ENCODE measurements at regions not wholly inside any gene's neighbourhood (a gene's known extent, or its start where the extent isn't known, plus 50 kb on each side); places are given as distances from the start of the nearest gene placed in this dataset.

- no peak for DNase-seq
These were observed 237.3 kb downstream of the TMEM167A start for GRCh38 chr5:82839881-82840280.

- no peak for DNase-seq
These were observed 241.7 kb downstream of the TMEM167A start for GRCh38 chr5:82835488-82835887.

- DNase-seq, result no peak
These were observed 243.0 kb downstream of the TMEM167A start for GRCh38 chr5:82834151-82834550.

- no peak for DNase-seq
These were observed 243.9 kb downstream of the TMEM167A start for GRCh38 chr5:82833277-82833676.

- no peak for DNase-seq
These were observed 244.7 kb downstream of the TMEM167A start for GRCh38 chr5:82832445-82832844.

GRCh38 chr5:82828211-82828610, 249.0 kb downstream of the TMEM167A start:
- DNase-seq, result no peak

GRCh38 chr5:82827651-82828050, 249.5 kb downstream of the TMEM167A start:
- no peak for DNase-seq

- DNase-seq, result no peak
These were observed 254.6 kb downstream of the TMEM167A start for GRCh38 chr5:82822634-82822927.

- no peak for DNase-seq
These were observed 255.2 kb downstream of the TMEM167A start for GRCh38 chr5:82821846-82822633.

- DNase-seq, result no peak
These were observed 256.0 kb downstream of the TMEM167A start for GRCh38 chr5:82820961-82821845.

GRCh38 chr5:82820188-82820587, 257.0 kb downstream of the TMEM167A start:
- no peak for DNase-seq

GRCh38 chr5:82817897-82818676, 259.1 kb downstream of the TMEM167A start:
- no peak for DNase-seq

GRCh38 chr5:82816926-82817325, 260.3 kb downstream of the TMEM167A start:
- DNase-seq, result no peak

GRCh38 chr5:82815871-82816270, 261.3 kb downstream of the TMEM167A start:
- no peak for DNase-seq

- no peak for DNase-seq
These were observed 263.3 kb downstream of the TMEM167A start for GRCh38 chr5:82813861-82814260.

GRCh38 chr5:82812575-82812974, 264.6 kb downstream of the TMEM167A start:
- DNase-seq, result peak; percentile 59

- no peak for DNase-seq
These were observed 265.7 kb downstream of the TMEM167A start for GRCh38 chr5:82811490-82811889.

GRCh38 chr5:82809420-82810143, 267.6 kb downstream of the TMEM167A start:
- no peak for DNase-seq

GRCh38 chr5:82808960-82809359, 268.2 kb downstream of the TMEM167A start:
- no peak for DNase-seq

GRCh38 chr5:82807021-82807420, 270.2 kb downstream of the TMEM167A start:
- DNase-seq, result no peak

- DNase-seq, result no peak
These were observed 270.7 kb downstream of the TMEM167A start for GRCh38 chr5:82806513-82806912.

GRCh38 chr5:82804155-82804690, 273.0 kb downstream of the TMEM167A start:
- no peak for DNase-seq
